ENCODE measurements at regions not wholly inside any gene's neighbourhood (a gene's known extent, or its start where the extent isn't known, plus 50 kb on each side); places are given as distances from the start of the nearest gene placed in this dataset.

DNA sequence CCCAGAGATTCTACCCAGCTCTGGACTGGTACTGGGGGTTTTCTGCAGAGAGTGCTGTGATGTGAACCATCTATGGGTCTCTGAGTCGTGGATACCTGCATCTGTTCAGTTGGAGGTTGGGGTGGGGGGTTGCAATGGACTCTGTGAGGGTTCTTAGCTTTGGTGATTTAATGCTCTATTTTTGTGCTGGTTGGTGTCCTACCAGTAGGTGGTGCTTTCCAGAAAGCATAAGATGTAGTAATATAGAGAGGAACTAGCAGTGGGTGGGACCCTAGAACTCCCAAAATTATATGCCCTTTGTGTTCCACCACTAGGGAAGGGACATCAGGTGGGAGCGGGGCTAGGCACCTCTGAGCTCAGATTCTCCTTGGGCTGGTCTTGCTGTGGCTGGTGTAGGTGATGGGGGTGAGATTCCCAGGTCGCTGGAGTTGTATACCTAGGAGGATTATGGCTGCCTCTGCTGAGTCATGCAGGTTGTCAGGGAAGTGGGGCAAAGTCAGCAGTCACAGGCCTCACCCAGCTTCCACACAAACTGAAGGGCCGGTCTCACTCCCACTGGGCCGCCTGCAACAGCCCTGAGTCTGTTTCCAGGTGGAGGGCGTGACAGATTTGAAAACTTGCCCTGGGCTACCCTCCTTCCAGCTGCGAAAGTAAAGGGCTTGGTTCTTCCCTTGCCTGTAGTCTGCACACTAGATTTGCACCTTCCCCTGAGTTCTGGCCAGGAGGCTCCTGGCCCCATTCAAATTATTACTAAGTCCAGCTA is 573.0 kb upstream of the SLITRK1 start:
- no peak for DNase-seq (ENCODE audit: low read depth in 2 of 2)

DNA sequence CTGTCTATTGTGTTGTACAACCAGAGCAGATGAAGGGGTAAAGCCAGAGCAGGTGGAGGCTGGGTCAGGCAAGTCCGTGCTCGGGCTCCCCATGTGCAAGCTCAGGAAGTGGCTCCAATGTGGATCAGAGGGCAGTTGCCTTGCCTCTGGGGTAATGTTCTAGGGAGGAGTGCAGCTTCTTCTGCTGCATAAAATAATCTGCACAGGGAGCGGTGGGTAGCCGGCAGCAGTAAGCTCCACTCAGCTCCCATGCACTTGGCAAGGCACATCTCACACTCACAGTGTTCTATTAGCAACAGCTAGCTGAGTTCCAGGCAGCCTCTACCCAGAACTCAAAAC is 565.3 kb upstream of the SLITRK1 start:
- DNase-seq (ENCODE audit: low read depth in 2 of 2), result no peak

DNA sequence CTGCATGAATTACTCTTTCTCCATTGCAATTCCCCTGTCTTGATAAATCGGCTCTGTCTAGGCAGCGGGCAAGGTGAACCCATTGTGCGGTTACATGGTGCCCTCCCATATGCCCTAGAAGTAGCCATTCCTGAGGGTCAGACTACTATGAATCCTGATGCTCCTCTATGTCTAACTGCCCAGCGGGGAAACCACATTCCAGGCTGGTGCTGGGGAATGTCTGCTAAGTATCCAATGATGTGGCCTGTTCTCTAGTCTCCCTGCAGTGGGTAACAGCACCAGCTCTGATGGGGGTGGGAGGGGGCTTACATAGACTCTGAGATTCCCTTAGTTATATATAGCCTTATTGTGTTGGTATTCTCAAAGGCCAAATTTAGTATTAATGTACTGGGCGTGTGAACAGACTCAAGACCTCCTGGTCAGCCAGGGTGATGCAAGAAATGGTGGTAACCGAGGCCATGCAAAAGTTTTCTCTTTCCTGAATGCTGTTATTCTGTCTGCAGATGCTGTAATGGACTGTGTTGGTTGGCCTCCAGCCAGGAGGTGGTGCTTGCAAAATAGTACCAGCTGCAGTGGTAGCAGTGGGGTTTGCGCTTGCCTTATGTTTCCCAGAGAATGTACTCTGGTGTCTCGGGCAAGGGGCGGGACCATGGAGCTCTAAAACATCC is 564.8 kb upstream of the SLITRK1 start:
- DNase-seq (ENCODE audit: low read depth in 2 of 2), result no peak

DNA sequence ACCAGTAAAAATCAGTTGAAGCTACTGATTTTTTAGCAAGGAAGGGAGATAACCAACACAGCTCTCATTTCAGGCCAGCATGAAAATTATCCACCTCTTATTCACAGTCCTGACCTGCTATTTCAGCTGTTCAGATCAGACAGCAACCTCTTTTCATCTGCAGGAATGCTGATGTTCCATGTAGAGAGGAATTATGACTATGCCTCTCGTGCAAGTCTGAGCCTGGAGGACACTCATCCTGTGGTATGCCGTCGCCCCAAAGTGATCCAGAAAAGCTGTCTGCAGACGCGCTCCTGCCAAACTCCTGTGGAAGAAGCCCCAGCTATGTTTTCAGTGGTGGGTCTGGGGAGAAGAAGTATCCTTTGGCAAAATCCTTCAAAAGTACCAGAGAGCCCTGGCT is 563.5 kb upstream of the SLITRK1 start:
- DNase-seq (ENCODE audit: low read depth in 2 of 2), result no peak

DNA sequence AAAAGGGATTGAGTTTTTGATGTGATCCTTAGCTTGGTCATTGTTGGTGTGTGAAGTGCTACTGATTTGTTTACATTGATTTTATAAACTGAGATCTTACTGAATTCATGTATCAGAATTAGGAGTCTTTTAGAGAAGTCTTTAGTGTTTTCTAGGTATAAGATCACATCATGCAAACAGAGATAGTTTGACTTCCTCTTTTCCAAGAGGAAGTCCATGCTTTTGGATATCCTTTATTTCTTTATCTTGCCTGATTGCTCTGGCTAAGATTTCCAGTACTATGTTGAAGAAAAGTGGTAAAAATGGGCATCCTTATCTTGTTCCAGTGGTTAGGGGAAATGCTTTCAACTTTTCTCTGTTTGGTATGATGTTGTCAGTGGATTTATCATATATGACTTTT is 561.2 kb upstream of the SLITRK1 start:
- DNase-seq (ENCODE audit: low read depth in 2 of 2), result no peak

DNA sequence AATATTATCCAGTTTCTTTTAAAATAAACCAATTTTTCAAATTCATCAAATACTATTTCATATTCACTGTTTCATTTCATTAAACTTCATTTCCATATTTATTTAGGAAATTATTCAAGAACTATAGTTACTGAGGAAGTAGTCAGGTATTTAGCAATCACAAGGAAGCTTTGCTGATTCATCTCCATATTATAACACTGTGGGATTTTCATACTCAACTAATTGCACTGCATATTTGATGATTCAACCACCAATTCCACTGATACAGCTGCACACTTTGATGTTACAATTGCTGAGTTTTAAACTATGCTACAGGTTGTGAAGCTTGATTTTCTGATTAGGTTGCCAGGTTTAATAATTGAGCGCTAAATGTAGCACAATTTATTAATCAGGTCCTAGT is 556.8 kb upstream of the SLITRK1 start:
- no peak for DNase-seq (ENCODE audit: low read depth in 2 of 2)

DNA sequence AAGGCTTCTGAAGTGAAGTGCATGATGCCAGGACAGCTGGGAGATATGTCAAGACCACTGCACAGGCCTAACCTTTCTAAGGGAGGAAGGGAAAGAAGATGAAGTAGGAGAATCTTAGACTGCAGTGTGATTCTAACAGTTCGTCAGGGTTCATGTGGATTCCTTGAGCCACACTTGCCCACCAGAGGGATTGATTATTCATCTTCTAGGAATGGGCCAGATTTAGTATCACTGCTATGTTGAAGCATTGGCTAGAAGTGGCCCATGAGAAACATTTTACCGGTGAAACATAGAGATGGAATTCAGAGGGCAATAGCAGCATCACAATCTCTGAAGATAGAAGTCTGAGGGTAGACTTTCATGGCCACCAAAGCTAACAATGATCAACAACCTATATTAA is 550.8 kb upstream of the SLITRK1 start:
- DNase-seq (ENCODE audit: low read depth in 2 of 2), result no peak

DNA sequence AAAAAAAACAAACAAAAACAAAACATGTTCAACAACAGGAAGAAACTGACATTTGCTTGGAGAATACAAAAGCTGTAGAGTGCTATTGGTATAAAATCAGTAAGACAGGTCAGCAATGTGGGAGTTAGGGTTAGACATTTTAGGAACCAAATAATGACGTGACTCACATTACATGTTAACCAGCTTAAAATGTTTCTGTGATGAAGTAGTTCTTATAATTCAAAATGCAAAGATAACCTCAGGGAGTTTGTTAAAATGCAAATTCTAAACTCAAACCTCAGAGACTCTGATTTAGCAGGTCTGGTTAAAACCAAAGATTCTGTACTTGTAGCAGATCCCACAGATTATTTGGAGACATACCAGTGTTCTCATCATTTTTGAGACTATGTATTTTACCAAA is 549.4 kb upstream of the SLITRK1 start:
- DNase-seq (ENCODE audit: low read depth in 2 of 2), result no peak

DNA sequence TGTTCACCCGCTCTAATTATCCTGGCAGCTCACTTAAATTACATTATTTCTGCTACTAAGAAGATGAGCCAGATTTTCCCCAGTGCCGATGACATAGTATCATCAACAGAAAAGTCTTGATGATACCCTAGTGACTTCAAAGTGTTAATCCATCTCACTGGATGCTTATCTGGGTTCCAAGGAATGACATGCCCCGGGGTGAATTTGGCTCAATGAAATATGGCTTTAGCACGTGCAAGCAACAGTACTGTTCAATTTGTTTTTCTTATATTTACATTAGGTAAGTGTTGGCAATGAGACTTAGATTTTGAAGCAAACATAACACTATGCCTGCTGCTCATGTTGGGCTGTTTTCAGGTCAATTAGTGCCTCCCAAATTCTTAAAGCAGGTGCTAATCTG is 548.2 kb upstream of the SLITRK1 start:
- DNase-seq (ENCODE audit: low read depth in 2 of 2), result no peak

DNA sequence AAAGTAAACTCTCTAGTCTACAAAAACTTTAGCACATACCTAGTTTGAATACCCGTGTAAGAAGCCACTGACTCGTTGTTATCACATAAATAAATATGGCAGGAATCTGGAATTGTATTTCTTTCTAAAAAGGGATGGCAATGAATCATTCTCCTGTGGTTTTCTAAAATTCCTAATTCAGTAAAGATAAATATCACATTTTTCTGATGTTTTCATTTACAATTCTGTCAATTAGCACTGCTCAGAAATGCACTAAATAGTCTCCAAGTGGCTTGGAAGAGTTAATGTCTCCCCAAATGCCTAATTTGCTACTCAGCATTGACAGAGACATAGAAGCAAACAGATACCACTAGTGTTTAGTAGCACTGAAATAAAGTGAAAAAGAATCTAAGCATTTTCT is 547.7 kb upstream of the SLITRK1 start:
- DNase-seq (ENCODE audit: low read depth in 2 of 2), result no peak

DNA sequence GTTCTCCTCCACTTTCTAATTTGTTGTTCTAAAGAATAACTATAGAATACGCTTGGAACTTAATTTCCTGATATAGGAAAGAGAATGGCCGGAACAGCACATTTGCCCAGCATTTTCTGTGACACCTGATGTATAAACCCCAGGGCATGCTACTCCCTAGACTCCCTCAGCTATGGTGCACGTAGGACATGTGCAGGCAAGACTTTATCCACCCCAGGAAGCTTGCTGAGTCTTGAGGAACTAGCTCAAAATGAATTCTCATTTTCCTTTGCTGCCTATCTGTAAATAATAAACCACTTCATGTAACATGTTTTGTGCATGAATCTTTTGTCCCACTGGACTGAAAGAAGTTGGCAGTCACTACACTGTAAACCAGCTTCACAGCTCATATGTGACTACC is 535.8 kb upstream of the SLITRK1 start:
- DNase-seq (ENCODE audit: low read depth in 2 of 2), result no peak

DNA sequence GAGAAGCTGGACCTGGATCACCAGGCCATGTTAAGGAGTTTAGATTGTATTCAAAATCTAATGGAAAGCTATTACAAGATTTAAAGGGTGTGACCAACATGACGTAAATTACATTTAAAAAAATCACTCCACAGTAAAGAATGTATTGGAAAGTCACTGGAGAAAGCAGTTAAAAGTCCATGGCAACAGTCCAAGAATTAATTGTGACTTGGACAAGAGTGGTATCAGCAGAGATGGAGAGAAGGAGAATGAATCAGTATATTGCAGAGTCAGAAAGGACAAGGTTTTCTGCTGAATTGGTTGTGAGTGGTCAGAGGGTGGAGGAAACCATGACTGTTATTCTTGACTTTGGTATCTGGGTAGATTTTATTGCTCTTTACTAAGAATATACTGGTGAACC is 535.1 kb upstream of the SLITRK1 start:
- DNase-seq (ENCODE audit: low read depth in 2 of 2), result no peak

DNA sequence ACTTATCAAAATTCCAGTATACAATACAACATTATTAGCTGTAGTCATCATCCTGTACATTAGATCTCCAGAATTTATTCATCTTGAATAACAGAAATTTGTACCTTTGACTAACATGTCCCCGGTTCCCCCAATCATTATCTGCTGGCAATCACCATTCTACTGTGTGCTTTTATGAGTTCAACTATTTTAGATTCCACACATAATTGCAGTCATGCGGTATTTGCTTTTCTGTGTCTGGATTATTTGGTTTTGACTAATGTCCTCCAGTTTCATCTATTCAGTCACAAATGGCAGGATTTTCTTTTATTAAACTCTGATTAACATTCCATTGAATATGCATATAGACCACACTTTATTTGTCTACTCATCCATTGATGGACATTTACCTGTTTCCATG is 530.7 kb upstream of the SLITRK1 start:
- no peak for DNase-seq (ENCODE audit: low read depth in 2 of 2)

DNA sequence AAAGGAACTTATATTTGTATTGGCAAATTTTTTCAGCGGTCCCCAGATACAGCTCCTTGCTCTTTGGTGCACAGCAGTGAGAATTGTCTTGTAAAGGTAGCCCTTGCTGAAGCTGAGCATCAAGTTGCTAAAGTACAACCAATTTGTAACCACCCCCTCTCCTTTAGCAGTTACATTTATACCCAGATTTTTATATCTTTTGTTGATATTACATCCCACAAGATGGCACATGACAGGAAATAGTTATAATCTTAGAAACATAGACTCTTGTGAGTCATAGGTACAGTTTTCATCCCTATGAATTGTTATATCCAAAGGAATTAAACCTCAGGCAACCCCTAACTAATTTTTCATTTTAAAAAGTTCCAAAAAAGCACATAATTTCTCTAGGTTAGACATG is 523.0 kb upstream of the SLITRK1 start:
- no peak for DNase-seq (ENCODE audit: low read depth in 2 of 2)

DNA sequence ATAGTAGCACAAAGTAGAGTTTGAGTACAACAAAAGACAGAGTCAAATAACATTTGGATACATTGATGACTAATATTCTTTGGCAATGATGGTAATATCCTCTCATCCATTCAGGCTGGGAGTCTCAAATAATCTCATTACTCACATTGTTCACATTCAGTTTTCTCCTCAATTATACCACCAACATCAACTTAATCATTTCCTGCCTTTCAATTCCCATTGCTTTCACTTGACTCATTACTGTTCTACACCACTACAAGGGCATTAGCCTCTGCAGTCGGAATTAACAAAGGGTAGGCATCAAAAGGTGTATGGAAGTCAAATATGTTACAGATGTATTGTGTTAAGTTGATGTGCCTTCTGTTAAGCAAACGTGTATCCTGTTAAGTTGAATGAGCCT is 518.4 kb upstream of the SLITRK1 start:
- DNase-seq (ENCODE audit: low read depth in 2 of 2), result no peak

DNA sequence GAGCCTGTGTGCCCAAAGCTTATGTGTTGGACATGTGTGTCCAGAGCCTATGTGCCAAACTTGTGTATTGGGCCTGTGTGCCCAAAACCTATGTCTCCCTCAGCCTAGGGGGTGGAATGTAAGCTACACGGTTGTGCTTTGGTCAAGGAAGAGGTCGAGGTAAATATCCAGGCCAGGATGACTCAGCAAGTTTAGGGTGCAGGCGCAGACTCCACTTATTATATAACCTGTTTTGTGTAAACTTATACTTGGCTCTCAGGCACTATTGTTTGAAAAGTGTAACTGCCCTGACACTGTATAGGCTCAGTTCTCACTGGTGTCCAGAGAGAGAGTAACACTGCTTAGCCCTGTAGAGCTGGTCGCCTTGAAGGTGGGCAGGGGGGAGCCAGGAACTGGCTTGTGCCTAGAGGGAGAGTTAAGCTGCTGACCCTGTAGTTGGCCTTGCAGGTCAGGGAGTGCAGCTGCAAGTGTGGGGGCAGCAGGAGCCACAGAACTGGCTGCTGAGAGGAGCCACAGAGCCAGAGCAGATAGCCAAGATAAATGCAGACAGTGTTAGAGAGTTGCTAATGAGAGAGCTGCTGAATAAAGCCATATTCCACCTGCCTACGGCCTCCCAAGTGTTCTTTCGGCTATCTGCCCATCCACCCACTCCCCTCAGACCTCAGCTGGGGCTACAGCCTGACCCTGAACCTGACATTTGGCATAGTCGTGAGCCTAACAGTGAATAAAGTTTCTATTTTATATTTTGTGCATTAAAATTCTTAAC is 517.2 kb upstream of the SLITRK1 start:
- no peak for DNase-seq (ENCODE audit: low read depth in 2 of 2)

DNA sequence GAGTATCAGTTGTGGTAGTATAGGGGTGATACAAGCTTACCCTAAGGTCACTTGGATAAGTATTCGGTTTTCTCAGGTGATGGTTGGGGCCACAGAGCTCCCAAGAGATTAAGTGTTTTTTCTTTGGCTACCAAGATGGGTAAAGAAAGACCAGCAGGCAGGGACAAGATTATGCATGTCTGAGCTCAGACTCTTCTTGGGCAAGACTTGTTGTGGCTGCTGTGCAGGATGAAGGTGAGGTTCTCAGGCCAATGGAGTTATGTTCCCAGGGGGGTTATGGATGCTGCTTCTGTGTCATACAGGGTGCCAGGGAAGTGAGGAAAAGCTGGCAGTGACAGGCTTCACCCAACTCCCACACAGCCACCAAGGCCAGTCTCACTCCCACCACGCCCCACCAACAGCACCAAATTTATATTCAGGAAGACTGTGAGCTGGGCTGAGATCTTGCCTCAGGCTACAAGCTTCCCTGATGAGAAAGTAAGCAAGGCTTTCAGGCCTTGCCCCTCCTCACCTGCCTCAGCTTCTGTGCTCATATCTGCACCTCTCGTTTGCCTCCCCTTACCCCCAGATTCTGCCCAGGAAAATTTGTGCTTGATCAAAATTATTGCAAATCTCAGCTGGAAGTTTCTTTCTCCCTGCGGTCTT is 511.8 kb upstream of the SLITRK1 start:
- DNase-seq (ENCODE audit: low read depth in 2 of 2), result no peak

DNA sequence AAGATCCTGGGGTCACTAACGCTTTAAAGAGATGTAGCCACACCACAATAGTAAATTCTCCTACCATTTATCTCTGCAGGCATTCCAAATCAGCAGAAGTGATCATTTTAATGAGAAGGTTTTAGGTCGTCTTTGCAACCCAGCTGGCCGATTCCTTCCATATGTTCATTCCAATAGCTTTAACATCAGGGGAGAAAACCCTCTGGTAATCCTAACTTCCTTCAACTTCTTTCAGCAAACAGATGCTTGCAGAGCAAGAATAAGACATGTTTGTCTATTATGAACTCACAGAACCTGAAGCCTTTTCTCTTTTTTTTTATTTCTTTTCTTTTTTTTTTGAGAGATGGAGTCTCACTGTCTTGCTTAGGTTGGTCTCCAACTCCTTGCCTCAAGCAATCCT is 498.6 kb upstream of the SLITRK1 start:
- no peak for DNase-seq (ENCODE audit: low read depth in 2 of 2)

DNA sequence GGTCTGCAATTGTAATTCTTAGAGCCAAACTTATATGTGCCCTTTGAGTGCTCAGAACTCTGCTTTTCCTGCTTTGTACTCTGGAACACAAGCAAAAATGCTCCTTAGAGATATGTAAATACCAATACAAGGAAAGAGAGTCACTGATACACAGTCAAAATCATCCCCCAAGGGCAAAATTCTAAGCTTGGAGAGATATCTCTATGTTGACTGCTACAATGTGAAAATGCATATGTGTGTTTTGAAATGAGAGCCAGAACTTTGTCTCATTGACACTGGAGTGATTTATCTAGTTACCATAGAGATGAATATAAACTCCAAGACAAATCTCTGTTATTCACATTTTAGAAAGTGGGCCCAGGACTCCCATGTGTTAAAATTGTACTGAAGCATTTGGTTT is 494.8 kb upstream of the SLITRK1 start:
- DNase-seq (ENCODE audit: low read depth in 2 of 2), result no peak

DNA sequence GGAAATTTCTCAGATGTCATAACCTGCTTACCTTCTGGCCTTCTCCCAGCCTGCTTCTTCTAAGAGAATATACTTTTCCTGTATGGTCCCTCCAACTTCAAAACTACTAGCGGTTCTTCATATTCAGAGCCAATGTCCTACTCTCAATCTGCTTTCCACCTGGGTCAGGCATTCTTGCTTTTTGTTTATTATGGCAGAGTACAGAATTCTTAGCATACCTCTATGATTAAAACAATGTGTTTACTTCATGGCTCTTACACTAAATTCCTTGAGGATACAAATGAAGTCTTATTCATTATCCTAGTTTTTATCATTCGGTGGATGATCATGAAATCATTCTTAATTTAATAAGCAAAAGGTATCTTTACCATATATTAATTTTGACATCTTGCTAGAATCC is 484.2 kb upstream of the SLITRK1 start:
- no peak for DNase-seq (ENCODE audit: low read depth in 2 of 2)

DNA sequence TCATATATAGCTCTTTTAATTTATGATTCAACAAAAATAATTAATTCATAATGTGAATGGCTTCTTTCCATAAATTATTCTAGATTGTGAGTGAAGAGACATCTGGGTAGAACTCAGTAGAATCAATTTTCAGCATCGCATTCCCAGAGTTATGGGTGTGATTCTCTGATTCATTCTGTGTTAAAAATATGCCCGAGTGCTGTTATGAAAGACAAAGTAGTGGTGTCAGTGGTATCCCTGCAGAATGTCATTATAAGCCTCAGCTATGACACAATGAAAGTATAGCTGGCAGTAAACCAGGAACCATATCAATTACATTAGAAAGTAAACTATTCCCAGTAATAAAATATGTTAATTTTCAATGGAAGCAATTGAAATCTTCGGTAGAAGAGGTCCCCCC is 480.5 kb upstream of the SLITRK1 start:
- DNase-seq (ENCODE audit: low read depth in 2 of 2), result no peak

DNA sequence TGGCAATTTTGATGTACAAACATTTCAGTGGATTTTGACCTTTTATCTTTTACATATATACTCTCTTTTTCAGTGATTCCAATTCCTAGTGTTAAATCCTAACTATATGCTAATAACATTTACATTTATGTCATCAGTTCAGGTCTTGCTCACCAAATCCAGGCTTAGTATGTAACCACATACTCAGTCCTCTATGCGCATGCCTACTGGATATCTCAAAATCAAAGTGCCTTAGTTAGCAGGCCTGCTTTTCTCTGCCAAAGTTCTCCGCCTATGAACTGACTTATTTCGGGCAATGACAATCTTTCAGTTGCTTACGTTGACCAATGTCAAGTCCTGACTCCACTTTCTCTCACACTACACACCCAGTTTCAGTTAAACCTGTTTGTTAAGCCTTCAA is 478.5 kb upstream of the SLITRK1 start:
- DNase-seq (ENCODE audit: low read depth in 2 of 2), result no peak

DNA sequence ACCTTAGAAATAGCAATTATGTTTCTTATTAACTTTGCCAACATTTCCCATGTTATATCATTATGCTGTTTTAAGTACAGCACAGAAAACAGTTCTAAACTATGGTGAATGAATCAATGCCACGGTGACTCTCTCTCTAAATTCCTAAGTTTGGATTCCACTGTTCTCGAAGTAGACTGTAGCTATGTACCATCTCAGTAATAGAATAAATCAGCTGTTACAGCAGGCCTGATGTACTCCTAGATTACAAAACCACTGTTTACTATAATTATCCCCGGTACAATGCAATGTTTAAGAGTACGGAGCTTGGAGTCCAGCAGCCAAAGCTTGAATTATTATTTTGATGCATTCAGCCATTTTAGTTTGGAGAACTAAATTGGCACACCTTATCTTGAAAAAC is 476.3 kb upstream of the SLITRK1 start:
- DNase-seq (ENCODE audit: low read depth in 2 of 2), result no peak
